ENCODE measurements at regions not wholly inside any gene's neighbourhood (a gene's known extent, or its start where the extent isn't known, plus 50 kb on each side); places are given as distances from the start of the nearest gene placed in this dataset.

DNA sequence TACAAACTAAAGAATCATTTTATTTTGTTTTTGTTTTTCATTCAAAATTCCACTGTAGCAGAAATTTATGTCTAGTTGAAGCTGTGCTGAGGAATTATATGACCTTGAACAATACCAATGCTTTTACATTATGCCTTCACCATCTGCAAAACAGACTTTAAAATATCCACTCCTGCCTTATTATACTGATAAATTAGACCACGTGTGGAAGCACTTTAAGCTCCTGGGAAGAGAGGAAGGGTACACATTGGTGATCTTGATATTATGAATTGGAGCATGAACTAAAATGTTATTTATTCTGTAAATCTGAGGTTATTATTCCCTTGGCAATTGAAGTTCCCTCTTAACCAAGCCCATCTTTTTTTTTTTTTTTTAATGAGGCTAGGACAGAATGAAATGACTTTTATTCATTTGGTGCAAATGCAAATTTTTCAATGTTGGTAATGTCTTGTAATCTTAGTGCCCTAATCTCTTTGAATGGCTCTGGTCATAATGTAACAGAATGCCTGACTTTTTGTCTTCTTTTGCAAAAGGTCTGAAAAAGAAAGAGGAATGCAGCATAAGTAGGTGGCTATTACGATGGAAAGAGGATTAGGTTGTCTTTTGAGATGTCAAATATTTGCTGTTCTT lies 139.9 kb upstream of the COBL start:
- H3K4me3 Mint-ChIP-seq = no peak overlapping the region
- H3K27me3 ChIP-seq (replicated peaks in 1 of 2; ENCODE audit: control insufficient read depth in 2 of 2, extremely low read depth in 1 of 2, insufficient read depth in 2 of 2, low read length in 1 of 2) = no peaks in the 10 kb centered on the region
- H3K27ac ChIP-seq (ENCODE audit: low read length) = no peak overlapping the region
- H3K9me3 Mint-ChIP-seq = no peaks in the 10 kb centered on the region
- no peaks in the 10 kb centered on the region for H3K4me1 Mint-ChIP-seq
- no peaks in the 10 kb centered on the region for H3K9me3 ChIP-seq
- no peaks in the 10 kb centered on the region for H3K4me1 ChIP-seq (ENCODE audit: control insufficient read depth in 1 of 2, extremely low read depth in 1 of 2, insufficient read depth in 2 of 2, low read length in 2 of 2)
- H3K36me3 Mint-ChIP-seq = no peaks in the 10 kb centered on the region
- CTCF ChIA-PET = no interaction called here
- H3K27ac Mint-ChIP-seq = no peak overlapping the region
- WGBS (ENCODE audit: insufficient coverage) = 80% methylated on average over 1 of the region's 2 CpGs
- POLR2A ChIA-PET = no interaction called here
- H3K36me3 ChIP-seq (ENCODE audit: control insufficient read depth in 2 of 2, extremely low read depth in 1 of 2, insufficient read depth in 1 of 2, low read length in 1 of 2) = no peaks in the 10 kb centered on the region
- no peak for ATAC-seq (replicated peaks in 1 of 4)
- peaks cover 0 to 6% of the 10 kb centered on the region in 2 donors for H3K27me3 Mint-ChIP-seq
- H3K4me3 ChIP-seq (ENCODE audit: control insufficient read depth in 1 of 2, extremely low read depth in 1 of 2, low read length in 1 of 2) = no peak overlapping the region
- DNase-seq = no peak

GRCh38 chr7:51455948-51456347 lies 139.3 kb upstream of the COBL start:
- WGBS (ENCODE audit: insufficient coverage) = 40% methylated on average over 3 of the region's 6 CpGs
- H3K27ac Mint-ChIP-seq = no peak overlapping the region
- no peak overlapping the region for H3K4me3 Mint-ChIP-seq
- H3K36me3 Mint-ChIP-seq = no peaks in the 10 kb centered on the region
- H3K9me3 Mint-ChIP-seq = no peaks in the 10 kb centered on the region
- Histone ChIP-seq H3K27me3 (replicated peaks in 1 of 2; ENCODE audit: control insufficient read depth in 2 of 2, extremely low read depth in 1 of 2, insufficient read depth in 2 of 2, low read length in 1 of 2) (no peaks in the 10 kb centered on the region), H3K9me3 (no peaks in the 10 kb centered on the region), H3K4me1 (ENCODE audit: control insufficient read depth in 1 of 2, extremely low read depth in 1 of 2, insufficient read depth in 2 of 2, low read length in 2 of 2) (no peaks in the 10 kb centered on the region), H3K4me3 (ENCODE audit: control insufficient read depth in 1 of 2, extremely low read depth in 1 of 2, low read length in 1 of 2) (no peak overlapping the region), H3K27ac (ENCODE audit: low read length) (no peak overlapping the region), H3K36me3 (ENCODE audit: control insufficient read depth in 2 of 2, extremely low read depth in 1 of 2, insufficient read depth in 1 of 2, low read length in 1 of 2) (no peaks in the 10 kb centered on the region)
- DNase-seq (no peak), ATAC-seq (replicated peaks in 1 of 4) (no peak)
- ChIA-PET CTCF (no interaction called here), POLR2A (no interaction called here)
- peaks cover 0 to 6% of the 10 kb centered on the region in 2 donors for H3K27me3 Mint-ChIP-seq
- H3K4me1 Mint-ChIP-seq = no peaks in the 10 kb centered on the region

GRCh38 chr7:51455513-51455912 lies 138.9 kb upstream of the COBL start:
- H3K4me3 ChIP-seq (ENCODE audit: control insufficient read depth in 1 of 2, extremely low read depth in 1 of 2, low read length in 1 of 2) = no peak overlapping the region
- H3K9me3 Mint-ChIP-seq = no peaks in the 10 kb centered on the region
- no peaks in the 10 kb centered on the region for H3K9me3 ChIP-seq
- ChIA-PET POLR2A (no interaction called here), CTCF (no interaction called here)
- peaks cover 0 to 6% of the 10 kb centered on the region in 2 donors for H3K27me3 Mint-ChIP-seq
- no peak for ATAC-seq (replicated peaks in 1 of 4)
- no peak overlapping the region for H3K4me3 Mint-ChIP-seq
- no peaks in the 10 kb centered on the region for H3K4me1 ChIP-seq (ENCODE audit: control insufficient read depth in 1 of 2, extremely low read depth in 1 of 2, insufficient read depth in 2 of 2, low read length in 2 of 2)
- no peaks in the 10 kb centered on the region for H3K4me1 Mint-ChIP-seq
- no peak overlapping the region for H3K27ac ChIP-seq (ENCODE audit: low read length)
- no peak for DNase-seq
- H3K27me3 ChIP-seq (replicated peaks in 1 of 2; ENCODE audit: control insufficient read depth in 2 of 2, extremely low read depth in 1 of 2, insufficient read depth in 2 of 2, low read length in 1 of 2) = no peaks in the 10 kb centered on the region
- H3K36me3 ChIP-seq (ENCODE audit: control insufficient read depth in 2 of 2, extremely low read depth in 1 of 2, insufficient read depth in 1 of 2, low read length in 1 of 2) = no peaks in the 10 kb centered on the region
- H3K36me3 Mint-ChIP-seq = no peaks in the 10 kb centered on the region
- no peak overlapping the region for H3K27ac Mint-ChIP-seq
- 67% methylated on average over 1 of the region's 3 CpGs for WGBS (ENCODE audit: insufficient coverage)

DNA sequence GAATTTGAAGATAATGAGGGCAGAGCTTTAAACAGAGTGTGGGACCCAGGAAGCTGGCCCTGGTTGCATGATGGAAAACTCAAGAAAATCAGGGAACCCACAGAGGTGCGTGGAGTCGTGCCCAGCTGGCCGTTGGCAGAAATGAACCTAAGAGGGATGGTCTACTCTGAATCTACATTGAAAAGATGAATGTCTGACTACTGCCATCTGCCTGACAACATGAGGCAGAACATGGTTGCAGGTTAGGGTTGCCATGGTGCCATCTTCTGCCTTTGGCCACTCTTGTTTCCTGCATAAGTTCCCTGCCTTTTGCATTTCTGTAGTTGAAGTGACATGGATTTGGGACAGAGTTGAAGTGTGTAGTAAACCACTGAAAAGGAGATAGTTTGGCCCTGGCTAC lies 138.5 kb upstream of the COBL start:
- H3K4me3 Mint-ChIP-seq = no peak overlapping the region
- H3K27ac Mint-ChIP-seq = no peak overlapping the region
- H3K27me3 Mint-ChIP-seq = peaks cover 0 to 10% of the 10 kb centered on the region in 2 donors
- H3K36me3 Mint-ChIP-seq = no peaks in the 10 kb centered on the region
- H3K36me3 ChIP-seq (ENCODE audit: control insufficient read depth in 2 of 2, extremely low read depth in 1 of 2, insufficient read depth in 1 of 2, low read length in 1 of 2) = no peaks in the 10 kb centered on the region
- no peaks in the 10 kb centered on the region for H3K4me1 ChIP-seq (ENCODE audit: control insufficient read depth in 1 of 2, extremely low read depth in 1 of 2, insufficient read depth in 2 of 2, low read length in 2 of 2)
- H3K9me3 Mint-ChIP-seq = no peaks in the 10 kb centered on the region
- H3K27ac ChIP-seq (ENCODE audit: low read length) = no peak overlapping the region
- H3K9me3 ChIP-seq = no peaks in the 10 kb centered on the region
- ChIA-PET POLR2A (no interaction called here), CTCF (no interaction called here)
- H3K4me1 Mint-ChIP-seq = no peaks in the 10 kb centered on the region
- no peak overlapping the region for H3K4me3 ChIP-seq (ENCODE audit: control insufficient read depth in 1 of 2, extremely low read depth in 1 of 2, low read length in 1 of 2)
- 88% methylated on average over 3 of the region's 3 CpGs for WGBS (ENCODE audit: insufficient coverage)
- ATAC-seq (replicated peaks in 1 of 4) = no peak
- no peak for DNase-seq
- no peaks in the 10 kb centered on the region for H3K27me3 ChIP-seq (replicated peaks in 1 of 2; ENCODE audit: control insufficient read depth in 2 of 2, extremely low read depth in 1 of 2, insufficient read depth in 2 of 2, low read length in 1 of 2)

DNA sequence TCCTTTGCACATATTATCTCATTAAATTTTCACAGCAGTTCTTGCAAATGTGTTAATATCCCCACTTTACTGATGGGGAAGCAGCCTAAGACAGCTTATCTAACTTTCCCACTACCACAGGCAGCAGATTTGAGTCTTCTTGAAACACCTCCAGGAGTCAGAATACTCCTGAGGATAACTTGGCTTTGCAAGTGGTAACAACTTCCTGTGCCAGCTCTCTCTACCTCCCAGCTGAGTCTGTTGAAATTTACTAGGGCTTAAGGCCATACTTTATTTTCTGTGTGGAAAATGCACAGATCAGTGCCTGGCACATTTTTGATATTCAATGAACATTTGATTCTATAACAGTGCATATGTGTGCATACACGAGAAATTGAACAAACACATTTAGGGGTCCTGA lies 136.1 kb upstream of the COBL start:
- WGBS (ENCODE audit: insufficient coverage) = 88% methylated on average over 1 of the region's 1 CpG
- H3K9me3 ChIP-seq = no peaks in the 10 kb centered on the region
- no peaks in the 10 kb centered on the region for H3K27me3 ChIP-seq (replicated peaks in 1 of 2; ENCODE audit: control insufficient read depth in 2 of 2, extremely low read depth in 1 of 2, insufficient read depth in 2 of 2, low read length in 1 of 2)
- DNase-seq = no peak
- H3K27ac Mint-ChIP-seq = no peak overlapping the region
- no peaks in the 10 kb centered on the region for H3K4me1 Mint-ChIP-seq
- H3K36me3 ChIP-seq (ENCODE audit: control insufficient read depth in 2 of 2, extremely low read depth in 1 of 2, insufficient read depth in 1 of 2, low read length in 1 of 2) = no peaks in the 10 kb centered on the region
- H3K4me1 ChIP-seq (ENCODE audit: control insufficient read depth in 1 of 2, extremely low read depth in 1 of 2, insufficient read depth in 2 of 2, low read length in 2 of 2) = no peaks in the 10 kb centered on the region
- H3K4me3 Mint-ChIP-seq = no peak overlapping the region
- H3K4me3 ChIP-seq (ENCODE audit: control insufficient read depth in 1 of 2, extremely low read depth in 1 of 2, low read length in 1 of 2) = no peak overlapping the region
- POLR2A ChIA-PET = no interaction called here
- H3K9me3 Mint-ChIP-seq = no peaks in the 10 kb centered on the region
- H3K27me3 Mint-ChIP-seq = peaks cover 2 to 8% of the 10 kb centered on the region in 2 donors
- CTCF ChIA-PET = no interaction called here
- H3K36me3 Mint-ChIP-seq = no peaks in the 10 kb centered on the region
- no peak for ATAC-seq (replicated peaks in 1 of 4)
- H3K27ac ChIP-seq (ENCODE audit: low read length) = no peak overlapping the region

GRCh38 chr7:51451751-51452476 lies 135.3 kb upstream of the COBL start:
- CTCF ChIA-PET = no interaction called here
- H3K9me3 ChIP-seq = no peaks in the 10 kb centered on the region
- Mint-ChIP-seq H3K27ac (no peak overlapping the region), H3K27me3 (peaks cover 2 to 9% of the 10 kb centered on the region in 2 donors), H3K36me3 (no peaks in the 10 kb centered on the region), H3K4me3 (no peak overlapping the region), H3K9me3 (no peaks in the 10 kb centered on the region), H3K4me1 (no peaks in the 10 kb centered on the region)
- WGBS (ENCODE audit: insufficient coverage) = 77% methylated on average over 8 of the region's 10 CpGs
- no peaks in the 10 kb centered on the region for H3K27me3 ChIP-seq (replicated peaks in 1 of 2; ENCODE audit: control insufficient read depth in 2 of 2, extremely low read depth in 1 of 2, insufficient read depth in 2 of 2, low read length in 1 of 2)
- no peak overlapping the region for H3K4me3 ChIP-seq (ENCODE audit: control insufficient read depth in 1 of 2, extremely low read depth in 1 of 2, low read length in 1 of 2)
- POLR2A ChIA-PET = no interaction called here
- DNase-seq = no peak
- no peaks in the 10 kb centered on the region for H3K4me1 ChIP-seq (ENCODE audit: control insufficient read depth in 1 of 2, extremely low read depth in 1 of 2, insufficient read depth in 2 of 2, low read length in 2 of 2)
- no peak for ATAC-seq (replicated peaks in 1 of 4)
- no peak overlapping the region for H3K27ac ChIP-seq (ENCODE audit: low read length)
- no peaks in the 10 kb centered on the region for H3K36me3 ChIP-seq (ENCODE audit: control insufficient read depth in 2 of 2, extremely low read depth in 1 of 2, insufficient read depth in 1 of 2, low read length in 1 of 2)
